GM10266 (cell line): ENCODE measurements at regions not wholly inside any gene's neighbourhood (a gene's known extent, or its start where the extent isn't known, plus 50 kb on each side); places are given as distances from the start of the nearest gene placed in this dataset.

Experiments used
- DNase-seq: peaks from one replicate; pipeline ENCODE4 v3.0.0; 2012; ENCODE audit errors: extremely low spot score
- TF ChIP-seq, protein P1 (sequence below): IDR thresholded peaks from 2 replicates; pipeline ENCODE4 v1.5.1; 2012; ENCODE audit warnings: mild to moderate bottlenecking, low read depth; ENCODE audit not compliant: control insufficient read depth, insufficient read depth; ENCODE audit errors: missing control alignments

DNA sequence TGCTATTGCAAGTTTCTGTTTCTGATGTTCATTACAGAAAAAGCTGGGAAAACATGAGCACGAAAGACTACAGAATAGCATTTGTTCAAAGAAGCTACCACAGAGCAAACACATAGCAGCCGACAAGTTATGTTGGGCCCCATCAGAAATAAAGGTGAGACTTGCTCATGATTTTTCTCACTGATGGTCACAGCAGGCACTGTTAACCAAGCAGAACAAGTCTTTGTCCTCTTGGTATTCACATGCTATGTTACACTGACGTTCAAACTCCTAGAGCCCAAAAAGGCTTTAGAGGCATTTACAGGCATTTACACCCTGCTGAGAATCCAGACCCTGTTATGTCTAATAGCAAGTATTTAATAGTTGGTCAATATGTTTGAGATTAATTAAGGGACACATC is 235.0 kb upstream of the HNMT start:
- no peak for DNase-seq
- TF ChIP-seq, protein P1, sequence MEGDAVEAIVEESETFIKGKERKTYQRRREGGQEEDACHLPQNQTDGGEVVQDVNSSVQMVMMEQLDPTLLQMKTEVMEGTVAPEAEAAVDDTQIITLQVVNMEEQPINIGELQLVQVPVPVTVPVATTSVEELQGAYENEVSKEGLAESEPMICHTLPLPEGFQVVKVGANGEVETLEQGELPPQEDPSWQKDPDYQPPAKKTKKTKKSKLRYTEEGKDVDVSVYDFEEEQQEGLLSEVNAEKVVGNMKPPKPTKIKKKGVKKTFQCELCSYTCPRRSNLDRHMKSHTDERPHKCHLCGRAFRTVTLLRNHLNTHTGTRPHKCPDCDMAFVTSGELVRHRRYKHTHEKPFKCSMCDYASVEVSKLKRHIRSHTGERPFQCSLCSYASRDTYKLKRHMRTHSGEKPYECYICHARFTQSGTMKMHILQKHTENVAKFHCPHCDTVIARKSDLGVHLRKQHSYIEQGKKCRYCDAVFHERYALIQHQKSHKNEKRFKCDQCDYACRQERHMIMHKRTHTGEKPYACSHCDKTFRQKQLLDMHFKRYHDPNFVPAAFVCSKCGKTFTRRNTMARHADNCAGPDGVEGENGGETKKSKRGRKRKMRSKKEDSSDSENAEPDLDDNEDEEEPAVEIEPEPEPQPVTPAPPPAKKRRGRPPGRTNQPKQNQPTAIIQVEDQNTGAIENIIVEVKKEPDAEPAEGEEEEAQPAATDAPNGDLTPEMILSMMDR: no peak

DNA sequence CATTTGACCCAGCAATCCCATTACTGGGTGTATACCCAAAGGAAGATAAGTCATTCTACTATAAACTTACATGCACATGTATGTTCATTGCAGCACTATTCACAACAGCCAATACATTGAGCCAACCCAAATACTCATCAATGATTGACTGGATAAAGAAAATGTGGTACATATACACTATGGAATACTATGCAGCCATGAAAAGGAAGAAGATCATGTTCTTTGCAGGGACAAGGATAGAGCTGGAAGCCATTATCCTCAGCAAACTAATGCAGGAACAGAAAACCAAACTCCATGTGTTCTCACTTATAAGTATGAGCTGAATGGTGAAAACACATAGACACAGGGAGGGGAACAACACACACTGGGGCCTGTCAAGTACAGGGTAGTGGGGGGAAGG is 226.7 kb upstream of the HNMT start:
- TF ChIP-seq, protein P1: no peak
- no peak for DNase-seq

DNA sequence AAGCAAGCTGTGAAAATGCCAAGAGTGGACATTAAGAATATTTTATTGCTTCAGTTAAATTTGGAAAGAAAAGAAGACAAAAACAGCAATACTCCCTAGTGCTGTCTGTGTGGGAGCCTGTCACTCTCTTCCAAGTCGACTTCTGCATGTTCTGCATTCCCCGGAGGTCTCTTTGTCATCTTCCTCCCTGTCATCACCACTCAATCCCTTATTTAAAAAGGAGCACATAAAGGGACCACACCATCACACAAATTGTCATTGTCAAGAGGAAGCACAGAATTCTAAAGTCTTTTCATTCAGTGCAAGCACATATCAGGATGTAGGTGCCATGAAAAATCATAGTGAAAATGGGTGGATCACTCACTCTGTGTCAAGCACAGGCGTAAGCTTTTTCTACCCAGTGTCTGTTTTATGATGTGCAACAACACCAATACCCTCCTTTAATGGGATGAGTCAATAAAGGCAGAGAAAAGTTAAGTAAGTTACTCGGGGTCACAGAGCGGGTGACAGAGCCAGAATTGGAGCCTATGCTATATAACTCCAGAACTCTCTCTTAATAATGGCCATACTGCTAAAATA is 222.4 kb upstream of the HNMT start:
- TF ChIP-seq, protein P1: no peak
- no peak for DNase-seq

DNA sequence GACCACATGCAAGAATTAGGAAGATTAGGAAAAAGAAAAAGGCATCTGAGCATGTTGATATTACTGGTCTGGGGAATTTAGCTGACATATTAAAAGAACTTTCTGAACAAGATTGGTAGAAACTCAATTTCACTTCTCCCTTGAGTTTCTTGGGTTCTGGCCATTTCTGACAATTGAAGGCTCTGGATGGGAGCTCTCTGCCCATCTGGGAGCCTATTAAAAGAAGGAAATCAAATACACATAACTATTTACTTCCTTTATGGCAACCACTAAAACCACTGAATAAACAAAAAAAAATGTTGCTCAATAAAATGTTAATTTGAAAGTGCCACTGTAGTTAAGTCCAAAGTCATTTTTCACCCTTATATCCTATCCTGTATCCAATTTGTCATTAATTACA is 216.8 kb upstream of the HNMT start:
- TF ChIP-seq, protein P1: no peak

DNA sequence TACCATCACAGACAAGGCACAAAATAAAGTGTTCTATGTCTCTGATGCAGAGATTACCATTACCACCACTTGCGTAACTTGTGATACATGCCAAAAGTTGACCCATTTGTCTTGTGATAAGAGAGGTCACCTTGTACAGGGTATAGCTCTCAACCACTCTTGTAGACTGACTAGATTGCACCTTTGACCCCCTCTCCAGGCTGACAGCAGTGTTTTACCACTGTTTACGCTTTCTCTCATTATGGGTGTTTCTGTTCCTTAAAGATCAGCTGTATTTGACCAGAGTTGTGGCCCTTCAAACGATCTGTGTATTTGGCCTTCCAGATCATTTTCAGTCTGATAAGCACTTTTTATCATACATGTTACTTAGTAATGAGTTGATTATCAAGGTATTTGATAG is 215.7 kb upstream of the HNMT start:
- DNase-seq: no peak
- TF ChIP-seq, protein P1: no peak

More for the DNA sequence above, 216.8 kb upstream of the HNMT start:
- DNase-seq: no peak

DNA sequence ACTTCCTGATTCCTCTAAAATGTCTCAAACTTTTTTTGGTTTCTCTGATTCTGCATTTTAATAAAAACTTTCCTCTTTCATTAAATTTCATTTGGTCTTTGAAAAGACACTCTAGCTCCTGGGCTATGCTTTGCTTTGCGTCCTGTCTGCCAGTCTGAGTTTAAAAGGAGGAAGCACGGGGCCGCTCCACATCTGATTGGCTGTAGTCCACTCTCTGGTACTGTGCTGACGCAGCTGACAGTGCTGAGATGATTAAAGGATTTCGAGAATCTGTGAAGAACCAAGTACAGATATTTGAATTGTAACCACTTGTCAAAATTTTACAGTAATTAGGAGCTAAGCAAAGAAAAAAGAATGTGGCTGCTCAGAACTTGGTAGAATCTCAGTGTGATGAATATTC is 199.6 kb upstream of the HNMT start:
- DNase-seq: no peak

DNA sequence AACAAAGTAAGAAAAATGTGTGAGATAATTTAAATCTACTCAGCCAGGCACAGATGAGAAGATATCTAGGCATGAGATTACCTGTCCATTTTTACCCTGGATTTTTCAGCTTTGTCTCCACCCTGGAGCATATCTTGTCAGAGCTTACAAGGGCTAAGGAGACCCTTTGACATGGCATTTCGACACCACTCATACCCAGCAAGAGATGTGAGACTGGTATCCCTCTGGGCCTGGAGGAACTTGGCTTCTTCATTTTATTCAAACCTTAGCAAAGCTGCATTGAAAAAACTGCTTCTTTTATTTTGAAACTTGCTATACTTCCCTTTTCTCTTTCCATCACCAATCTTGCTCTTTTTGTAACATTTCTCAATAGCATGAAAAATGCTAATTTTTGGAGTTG is 194.9 kb upstream of the HNMT start:
- TF ChIP-seq, protein P1: no peak
- no peak for DNase-seq

More for the DNA sequence above, 199.6 kb upstream of the HNMT start:
- TF ChIP-seq, protein P1: no peak
